ENCODE measurements at regions not wholly inside any gene's neighbourhood (a gene's known extent, or its start where the extent isn't known, plus 50 kb on each side); places are given as distances from the start of the nearest gene placed in this dataset.

DNA sequence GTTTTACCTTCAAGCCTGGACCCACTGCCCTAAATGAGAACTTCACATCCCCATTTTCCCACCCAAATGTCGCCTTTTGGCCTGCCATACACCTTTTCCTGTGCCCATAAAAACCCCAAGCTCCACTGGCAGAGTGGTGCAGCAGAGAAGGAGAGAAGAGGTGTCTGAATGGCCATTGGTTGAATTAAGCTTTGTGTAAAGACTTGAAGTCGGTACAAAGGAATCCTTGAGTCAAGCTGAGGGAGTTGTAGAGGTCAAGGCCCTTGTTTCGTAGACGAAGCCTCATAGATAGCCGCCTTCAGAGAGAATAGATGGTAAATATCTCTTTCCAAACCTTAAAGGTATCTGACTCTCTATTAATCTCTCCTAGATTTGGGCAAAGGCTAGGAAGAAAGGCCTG lies 1479.2 kb upstream of the PRR20A start:
- ChIA-PET POLR2A (ENCODE audit: low non-redundant PET) (no interaction called here), CTCF (no interaction called here)
- no peak overlapping the region for H3K27ac ChIP-seq
- DNase-seq (ENCODE audit: low spot score) = no peak
- TF ChIP-seq, protein P1, sequence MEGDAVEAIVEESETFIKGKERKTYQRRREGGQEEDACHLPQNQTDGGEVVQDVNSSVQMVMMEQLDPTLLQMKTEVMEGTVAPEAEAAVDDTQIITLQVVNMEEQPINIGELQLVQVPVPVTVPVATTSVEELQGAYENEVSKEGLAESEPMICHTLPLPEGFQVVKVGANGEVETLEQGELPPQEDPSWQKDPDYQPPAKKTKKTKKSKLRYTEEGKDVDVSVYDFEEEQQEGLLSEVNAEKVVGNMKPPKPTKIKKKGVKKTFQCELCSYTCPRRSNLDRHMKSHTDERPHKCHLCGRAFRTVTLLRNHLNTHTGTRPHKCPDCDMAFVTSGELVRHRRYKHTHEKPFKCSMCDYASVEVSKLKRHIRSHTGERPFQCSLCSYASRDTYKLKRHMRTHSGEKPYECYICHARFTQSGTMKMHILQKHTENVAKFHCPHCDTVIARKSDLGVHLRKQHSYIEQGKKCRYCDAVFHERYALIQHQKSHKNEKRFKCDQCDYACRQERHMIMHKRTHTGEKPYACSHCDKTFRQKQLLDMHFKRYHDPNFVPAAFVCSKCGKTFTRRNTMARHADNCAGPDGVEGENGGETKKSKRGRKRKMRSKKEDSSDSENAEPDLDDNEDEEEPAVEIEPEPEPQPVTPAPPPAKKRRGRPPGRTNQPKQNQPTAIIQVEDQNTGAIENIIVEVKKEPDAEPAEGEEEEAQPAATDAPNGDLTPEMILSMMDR (conservative IDR thresholded peaks at IDR 0.05; ENCODE audit: low read depth) = no peak

DNA sequence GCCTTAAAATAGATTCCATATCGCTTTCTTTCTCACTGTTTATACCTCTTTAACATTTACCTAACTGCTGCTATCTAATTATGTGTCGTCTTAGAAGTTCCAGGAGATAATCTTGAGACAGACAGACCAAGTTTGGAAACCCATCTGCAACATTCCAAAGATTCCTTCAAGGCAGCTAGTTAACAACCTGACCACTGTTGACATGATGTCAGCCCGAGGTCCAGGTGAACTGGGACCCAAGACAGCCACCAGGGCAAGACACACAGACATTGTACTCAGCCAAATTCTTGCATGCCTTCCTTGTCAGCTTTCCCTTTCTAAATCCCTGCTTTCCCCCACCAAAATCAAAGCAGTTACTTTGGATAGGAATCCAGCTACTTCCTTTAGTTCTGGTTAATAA lies 1476.5 kb upstream of the PRR20A start:
- H3K27ac ChIP-seq = no peak overlapping the region
- no peak for DNase-seq (ENCODE audit: low spot score)
- CTCF ChIA-PET = no interaction called here
- TF ChIP-seq, protein P1 (conservative IDR thresholded peaks at IDR 0.05; ENCODE audit: low read depth) = no peak
- POLR2A ChIA-PET (ENCODE audit: low non-redundant PET) = no interaction called here

DNA sequence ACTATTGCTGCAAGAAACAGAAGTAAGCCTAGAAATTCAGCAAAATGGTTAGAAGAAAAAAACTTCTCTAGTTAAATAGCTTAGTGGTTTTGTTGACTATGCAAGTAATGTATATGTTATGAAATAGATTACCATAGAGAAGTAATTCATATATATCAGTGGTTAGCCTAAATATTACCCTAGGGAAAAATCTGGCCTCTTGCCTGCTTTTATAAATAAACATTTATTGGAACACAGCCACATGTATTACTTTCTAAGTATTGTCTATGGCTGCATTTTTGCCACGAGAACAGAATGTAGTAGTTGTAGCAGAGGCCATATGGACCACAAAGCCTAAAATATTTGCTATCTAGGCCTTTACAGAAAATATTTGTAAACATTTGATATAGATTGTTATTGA lies 1471.7 kb upstream of the PRR20A start:
- ChIA-PET CTCF (interaction anchor here (0.5 kb wide), 1 partner anchor 1460 kb away, joined by 5 read pairs; no protein-coding TSS in a partner anchor), POLR2A (ENCODE audit: low non-redundant PET) (no interaction called here)
- DNase-seq (ENCODE audit: low spot score) = no peak
- no peak overlapping the region for H3K27ac ChIP-seq
- TF ChIP-seq, protein P1 (conservative IDR thresholded peaks at IDR 0.05; ENCODE audit: low read depth) = no peak

DNA sequence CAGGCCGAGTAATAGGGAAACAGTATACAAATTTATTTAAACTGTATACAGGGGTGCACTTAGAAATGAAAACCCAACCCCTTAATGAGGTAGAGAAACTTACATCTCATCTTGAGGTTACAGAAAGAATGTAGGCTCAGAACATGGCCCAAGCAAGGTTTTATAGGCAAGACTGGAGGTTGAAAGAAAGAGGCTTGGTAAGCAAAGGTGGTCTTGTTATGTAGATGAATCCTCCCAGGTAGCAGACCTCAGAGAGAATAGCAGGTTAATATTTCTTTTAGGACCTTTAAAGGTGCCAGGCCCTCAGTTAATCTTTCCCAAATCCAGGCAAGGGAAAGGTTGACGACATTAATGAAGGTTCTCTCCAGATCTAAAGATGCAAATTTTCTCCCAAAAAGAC lies 1466.8 kb upstream of the PRR20A start:
- POLR2A ChIA-PET (ENCODE audit: low non-redundant PET) = no interaction called here
- no peak overlapping the region for H3K27ac ChIP-seq
- TF ChIP-seq, protein P1 (conservative IDR thresholded peaks at IDR 0.05; ENCODE audit: low read depth) = no peak
- no peak for DNase-seq (ENCODE audit: low spot score)
- CTCF ChIA-PET = interaction anchor here (0.7 kb wide), 1 partner anchor 1769 kb away, joined by 5 read pairs; no protein-coding TSS in a partner anchor

DNA sequence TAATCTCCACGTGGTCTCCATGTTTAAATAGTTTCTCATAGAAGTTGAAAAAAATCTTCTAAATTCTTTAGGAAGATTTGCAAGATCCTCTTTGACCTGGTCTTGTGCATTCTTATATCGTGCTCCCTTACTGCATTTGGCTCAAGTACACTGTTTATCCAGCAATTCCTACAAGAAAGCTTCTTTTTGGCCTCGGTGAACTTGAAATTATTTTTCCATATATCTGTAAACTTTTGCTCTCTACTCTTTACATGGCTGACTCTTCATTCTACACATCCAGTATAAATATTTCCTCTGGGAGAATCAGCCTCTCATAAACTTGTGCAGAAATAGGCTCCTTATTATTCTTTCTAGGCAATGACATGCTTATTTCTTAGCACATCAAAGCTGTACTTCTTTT lies 1457.9 kb upstream of the PRR20A start:
- CTCF ChIA-PET = interaction anchor here (0.6 to 0.7 kb wide), 2 partner anchors 11 to 215 kb away, joined by 3 to 4 read pairs; no protein-coding TSS in a partner anchor
- no peak overlapping the region for H3K27ac ChIP-seq
- POLR2A ChIA-PET (ENCODE audit: low non-redundant PET) = no interaction called here
- DNase-seq (ENCODE audit: low spot score) = no peak
- TF ChIP-seq, protein P1 (conservative IDR thresholded peaks at IDR 0.05; ENCODE audit: low read depth) = no peak

DNA sequence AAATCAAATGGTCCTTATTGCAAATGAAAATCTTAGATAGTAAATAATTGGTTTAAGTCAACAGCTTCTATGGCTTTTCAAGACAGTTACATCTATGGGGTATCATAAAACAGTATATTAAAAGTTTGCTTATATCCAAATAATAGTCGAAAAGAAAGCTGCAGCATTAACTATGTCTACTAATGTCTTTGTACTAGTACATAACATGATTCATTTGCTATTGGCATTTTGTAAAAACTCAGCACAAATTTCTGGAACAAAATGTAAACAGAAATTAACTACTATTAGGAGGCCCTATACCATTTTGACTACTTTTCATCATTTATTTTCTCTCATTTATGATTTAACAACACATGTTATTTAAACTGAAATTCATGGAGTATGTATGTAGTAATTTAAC lies 1435.2 kb upstream of the PRR20A start:
- CTCF ChIA-PET = interaction anchor here (0.6 kb wide), 1 partner anchor 134 kb away, joined by 3 read pairs; no protein-coding TSS in a partner anchor
- no peak overlapping the region for H3K27ac ChIP-seq
- POLR2A ChIA-PET (ENCODE audit: low non-redundant PET) = no interaction called here
- TF ChIP-seq, protein P1 (conservative IDR thresholded peaks at IDR 0.05; ENCODE audit: low read depth) = no peak
- no peak for DNase-seq (ENCODE audit: low spot score)

DNA sequence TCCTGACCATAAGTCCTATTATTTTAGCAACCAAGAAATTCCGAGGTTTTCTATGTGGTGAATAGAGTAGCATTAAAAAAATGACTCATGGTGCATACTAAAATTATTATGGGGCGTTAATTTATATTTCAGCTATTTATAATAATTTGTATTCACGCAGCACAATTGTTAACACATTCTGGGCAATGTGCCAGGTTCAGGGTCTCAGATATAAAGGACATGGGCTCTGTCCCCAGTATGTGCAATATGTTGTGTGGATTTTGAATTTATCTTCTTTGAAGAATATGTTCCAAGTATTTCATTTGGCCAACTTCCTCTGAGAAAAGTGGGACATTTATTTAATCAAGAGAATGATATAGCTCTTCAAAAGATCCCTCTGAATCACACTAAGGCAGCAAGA lies 1434.7 kb upstream of the PRR20A start:
- TF ChIP-seq, protein P1 (conservative IDR thresholded peaks at IDR 0.05; ENCODE audit: low read depth) = no peak
- H3K27ac ChIP-seq = no peak overlapping the region
- ChIA-PET POLR2A (ENCODE audit: low non-redundant PET) (no interaction called here), CTCF (no interaction called here)
- no peak for DNase-seq (ENCODE audit: low spot score)

All from RWPE1 (cell line).